Daoy (cell line): ENCODE measurements at regions not wholly inside any gene's neighbourhood (a gene's known extent, or its start where the extent isn't known, plus 50 kb on each side); places are given as distances from the start of the nearest gene placed in this dataset.
A peak's percentile ranks its signal among the peaks of the same experiment; 100 is the strongest.

Experiments used
- DNase-seq: peaks from one replicate; pipeline ENCODE4 v3.0.0-alpha.2; 2015; ENCODE audit warnings: low read depth

GRCh38 chr4:164396439-164396838 is 357.5 kb upstream of the SMIM31 start:
- no peak for DNase-seq

DNA sequence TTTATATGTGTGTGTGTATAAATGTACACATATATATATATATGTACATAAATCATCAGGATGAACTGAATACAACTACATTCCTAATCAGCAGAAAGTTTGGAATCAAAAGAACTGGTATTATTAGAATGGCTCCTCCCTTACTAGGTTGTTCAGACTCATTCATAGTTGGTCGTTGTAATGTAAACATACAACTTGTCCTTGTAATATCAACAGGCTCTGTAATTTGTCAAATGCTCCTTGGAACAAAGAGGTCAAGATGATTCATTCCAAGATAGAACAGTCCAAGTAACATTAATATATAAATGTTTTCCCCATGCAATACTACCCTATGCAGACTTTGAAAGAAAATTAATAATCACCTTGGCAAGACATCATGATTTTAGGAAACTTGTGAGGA is 351.4 kb upstream of the SMIM31 start:
- no peak for DNase-seq

DNA sequence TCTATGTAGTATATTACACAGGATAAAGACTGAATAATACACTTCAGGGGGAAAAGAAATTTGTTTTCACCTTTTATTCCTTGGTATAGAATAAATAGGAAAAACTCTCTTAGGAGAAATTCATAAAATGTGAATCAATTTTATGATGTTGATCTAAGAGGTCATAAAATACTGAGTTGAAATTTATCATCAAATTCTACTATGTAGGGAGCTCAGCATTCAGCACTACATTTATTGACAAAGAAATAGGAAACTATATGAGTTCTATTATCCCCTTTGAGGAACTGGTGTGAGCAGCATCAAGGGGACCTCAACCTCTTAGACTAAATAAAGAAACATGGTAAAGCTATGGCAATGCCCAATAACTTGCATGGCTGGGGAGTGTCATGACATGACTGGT is 348.2 kb upstream of the SMIM31 start:
- DNase-seq, result no peak

- DNase-seq, result no peak
These were observed 345.1 kb upstream of the SMIM31 start for GRCh38 chr4:164408831-164409230.

- DNase-seq, result no peak
These were observed 343.5 kb upstream of the SMIM31 start for GRCh38 chr4:164410401-164410800.

- no peak for DNase-seq
These were observed 341.7 kb upstream of the SMIM31 start for GRCh38 chr4:164412246-164412645.

- DNase-seq, result no peak
These were observed 340.2 kb upstream of the SMIM31 start for GRCh38 chr4:164413743-164414142.

DNA sequence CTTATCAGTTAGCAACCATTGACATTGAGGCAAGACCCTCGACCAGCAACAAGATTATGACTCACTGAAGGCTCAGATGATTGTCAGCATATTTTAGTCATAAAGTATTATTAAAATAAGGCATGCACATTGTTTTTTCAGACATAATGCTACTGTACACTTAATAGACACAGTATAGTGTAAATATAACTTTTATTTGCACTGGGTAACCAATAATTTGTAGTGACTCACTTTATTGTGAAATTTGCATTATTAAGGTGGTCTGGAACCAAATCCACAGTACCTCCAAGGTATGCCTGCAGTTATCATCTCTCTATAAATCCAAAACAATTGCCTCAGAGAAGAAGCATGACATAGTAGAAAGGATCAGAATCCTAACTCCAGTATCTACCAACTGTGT is 330.1 kb upstream of the SMIM31 start:
- DNase-seq, result no peak

DNA sequence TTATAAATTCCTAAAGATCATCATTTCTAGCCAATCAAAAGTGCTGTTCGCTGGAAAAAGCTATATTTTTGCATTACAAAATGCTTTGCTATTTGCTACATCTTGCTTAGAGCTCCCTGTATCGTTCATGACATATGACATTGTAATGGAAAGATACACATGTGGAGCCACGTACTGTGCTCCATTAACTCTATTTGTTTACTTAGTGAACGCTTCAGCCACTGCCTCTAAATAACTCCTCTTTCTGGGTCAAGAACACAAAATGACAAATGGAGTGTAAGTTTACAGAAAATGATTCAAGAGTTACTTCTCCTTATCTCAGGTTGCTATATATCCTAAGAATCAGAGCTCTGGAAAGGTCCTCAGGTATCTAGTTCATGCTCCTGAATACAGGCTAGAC is 329.1 kb upstream of the SMIM31 start:
- DNase-seq, result no peak

GRCh38 chr4:164428561-164428960 is 325.4 kb upstream of the SMIM31 start:
- no peak for DNase-seq

- DNase-seq, result peak; percentile 62
These were observed 315.6 kb upstream of the SMIM31 start for GRCh38 chr4:164438321-164438720.

DNA sequence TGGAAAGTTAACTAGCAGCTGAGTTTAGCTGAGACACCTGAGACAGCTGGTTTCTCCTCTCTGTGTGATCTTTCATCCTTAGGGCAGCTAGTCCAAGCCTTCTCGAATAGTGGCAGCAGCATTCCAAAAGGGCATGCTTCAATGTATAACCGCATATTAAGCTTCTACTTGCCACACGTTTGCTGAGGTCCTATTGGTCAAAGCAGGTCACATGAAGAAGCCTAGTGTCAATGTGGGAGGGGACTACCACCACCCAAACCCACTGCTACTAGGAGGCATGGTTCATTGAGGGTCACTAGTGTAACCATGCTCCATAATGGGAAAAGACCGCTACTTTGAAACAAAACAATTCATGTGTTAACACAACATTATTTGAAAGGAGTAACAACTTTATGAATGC is 314.9 kb upstream of the SMIM31 start:
- DNase-seq, result peak; percentile 9

GRCh38 chr4:164440199-164440598 is 313.7 kb upstream of the SMIM31 start:
- peak; percentile 66 for DNase-seq

- no peak for DNase-seq
These were observed 312.8 kb upstream of the SMIM31 start for GRCh38 chr4:164441109-164441508.

- DNase-seq, result peak; percentile 17
These were observed 311.8 kb upstream of the SMIM31 start for GRCh38 chr4:164442180-164442579.

- DNase-seq, result peak; percentile 6
These were observed 307.4 kb upstream of the SMIM31 start for GRCh38 chr4:164446516-164446915.

- DNase-seq, result no peak
These were observed 292.0 kb upstream of the SMIM31 start for GRCh38 chr4:164461901-164462300.

GRCh38 chr4:164462471-164462870 is 291.5 kb upstream of the SMIM31 start:
- no peak for DNase-seq

- DNase-seq, result no peak
These were observed 289.6 kb upstream of the SMIM31 start for GRCh38 chr4:164464313-164464712.

DNA sequence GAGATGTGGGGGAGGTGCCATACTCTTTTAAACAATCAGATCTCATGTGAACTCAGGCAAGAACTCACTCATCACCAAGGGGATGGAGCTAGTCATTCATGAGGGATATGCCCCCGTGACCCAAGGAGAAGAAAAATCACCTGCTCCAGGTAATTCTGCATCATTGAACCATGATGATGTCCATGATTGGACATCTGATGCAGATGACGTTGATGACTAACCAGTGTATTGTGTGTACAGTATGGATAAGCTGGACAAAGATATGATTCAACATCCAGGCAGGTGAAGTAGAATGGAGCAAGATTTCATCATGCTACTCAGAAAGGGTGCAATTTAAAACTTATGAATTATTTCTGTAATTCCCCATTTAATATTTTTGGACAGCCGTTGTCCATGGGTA is 286.4 kb upstream of the SMIM31 start:
- no peak for DNase-seq

GRCh38 chr4:164481306-164482091 is 272.4 kb upstream of the SMIM31 start:
- DNase-seq, result no peak

- DNase-seq, result no peak
These were observed 271.9 kb upstream of the SMIM31 start for GRCh38 chr4:164482092-164482404.

GRCh38 chr4:164482758-164483157 is 271.2 kb upstream of the SMIM31 start:
- no peak for DNase-seq

- DNase-seq, result no peak
These were observed 270.2 kb upstream of the SMIM31 start for GRCh38 chr4:164483711-164484110.
